HFFc6 (cell line): ENCODE measurements at regions not wholly inside any gene's neighbourhood (a gene's known extent, or its start where the extent isn't known, plus 50 kb on each side); places are given as distances from the start of the nearest gene placed in this dataset.

Source experiments
- DNase-seq: peaks from one replicate; pipeline ENCODE4 v3.0.0-alpha.2; 2018
- H3K27ac Mint-ChIP-seq: 2 replicates; pipeline ENCODE4 v1.8.0; 2020; ENCODE audit warnings: mild to moderate bottlenecking, mixed read lengths
- H3K27me3 Mint-ChIP-seq: 2 replicates; pipeline ENCODE4 v1.8.0; 2021; ENCODE audit warnings: mild to moderate bottlenecking, moderate library complexity, mixed read lengths; ENCODE audit not compliant: insufficient read depth
- H3K36me3 Mint-ChIP-seq: 2 replicates; pipeline ENCODE4 v1.8.0; 2021; ENCODE audit warnings: low read depth, mixed read lengths
- H3K4me1 Mint-ChIP-seq: 2 replicates; pipeline ENCODE4 v1.8.0; 2020; ENCODE audit warnings: low read depth, mixed read lengths
- H3K4me3 Mint-ChIP-seq: 2 replicates; pipeline ENCODE4 v1.8.0; 2020; ENCODE audit warnings: mild to moderate bottlenecking, moderate library complexity, mixed read lengths
- H3K9me3 Mint-ChIP-seq: 2 replicates; pipeline ENCODE4 v1.8.0; 2020; ENCODE audit warnings: mild to moderate bottlenecking, mixed read lengths
- CTCF ChIP-seq: fragments of 200-600 bp; sonication (generic); IDR thresholded peaks from 2 replicates; pipeline ENCODE4 v1.5.0; 2021; ENCODE audit warnings: antibody characterized with exemption, mild to moderate bottlenecking

DNA sequence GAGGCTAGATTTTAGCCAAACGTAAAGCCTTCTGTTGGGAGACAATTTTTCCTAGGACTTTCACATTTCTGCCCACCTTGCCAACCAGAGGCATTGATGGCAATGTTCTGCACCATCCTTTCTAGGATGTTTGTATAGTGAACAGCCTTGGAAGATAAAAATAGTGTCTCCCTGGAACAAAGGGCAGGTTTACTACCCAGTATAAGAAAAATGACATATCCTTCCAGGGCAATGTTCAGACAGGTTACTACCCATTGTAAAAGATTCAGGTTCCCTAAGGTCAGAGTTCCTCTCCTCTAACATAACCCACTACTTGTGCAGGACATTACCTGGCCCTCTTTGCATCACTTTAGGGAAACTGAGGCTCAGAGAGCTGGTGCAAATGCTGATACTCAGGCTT lies 248.2 kb upstream of the VEPH1 start:
- TF ChIP-seq CTCF = no peak
- Mint-ChIP-seq H3K27ac (no peak overlapping the region), H3K27me3 (no peaks in the 10 kb centered on the region; the same call in 1 of the 2 replicates), H3K4me1 (peaks cover 8% of the 10 kb centered on the region; the same call in 1 of the 2 replicates), H3K9me3 (no peaks in the 10 kb centered on the region), H3K4me3 (no peak overlapping the region), H3K36me3 (no peaks in the 10 kb centered on the region)
- DNase-seq = no peak

DNA sequence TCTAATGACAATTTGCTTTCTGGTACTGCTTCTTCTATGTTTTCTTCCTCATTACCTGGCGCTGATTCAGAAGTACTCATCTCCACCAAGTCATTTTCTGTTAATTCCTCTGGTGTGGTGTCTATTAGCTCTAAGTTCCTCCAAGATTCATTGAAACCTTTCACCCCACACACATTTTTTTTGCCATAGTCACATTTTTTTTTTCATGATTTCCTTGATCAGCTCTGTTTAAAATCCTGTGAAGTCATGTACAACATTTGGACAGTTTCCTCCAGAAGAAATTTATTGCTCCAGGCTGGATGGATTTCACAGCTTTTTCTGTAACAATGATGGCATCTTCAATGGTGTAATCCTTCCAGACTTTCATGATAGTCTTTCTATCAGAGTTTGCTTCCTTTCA lies 243.2 kb upstream of the VEPH1 start:
- no peak for TF ChIP-seq CTCF
- Mint-ChIP-seq H3K4me1 (no peaks in the 10 kb centered on the region), H3K9me3 (peaks cover 3% of the 10 kb centered on the region; the same call in 1 of the 2 replicates), H3K27me3 (no peaks in the 10 kb centered on the region; the same call in 1 of the 2 replicates), H3K36me3 (no peaks in the 10 kb centered on the region), H3K27ac (no peak overlapping the region), H3K4me3 (no peak overlapping the region)
- DNase-seq = no peak

GRCh38 chr3:157741607-157742006 lies 238.4 kb upstream of the VEPH1 start:
- no peak for DNase-seq

GRCh38 chr3:157738441-157738840 lies 235.2 kb upstream of the VEPH1 start:
- Mint-ChIP-seq H3K9me3 (no peaks in the 10 kb centered on the region; the same call in 1 of the 2 replicates), H3K27me3 (peaks cover 1% of the 10 kb centered on the region; the same call in 1 of the 2 replicates), H3K4me3 (no peak overlapping the region), H3K4me1 (peaks cover 4% of the 10 kb centered on the region; the same call in 1 of the 2 replicates), H3K36me3 (no peaks in the 10 kb centered on the region), H3K27ac (no peak overlapping the region)
- TF ChIP-seq CTCF = no peak
- DNase-seq = no peak

More at GRCh38 chr3:157741607-157742006, 238.4 kb upstream of the VEPH1 start:
- no peaks in the 10 kb centered on the region for H3K36me3 Mint-ChIP-seq
- H3K9me3 Mint-ChIP-seq = peaks cover 3% of the 10 kb centered on the region; the same call in 1 of the 2 replicates
- H3K27me3 Mint-ChIP-seq = peaks cover 1% of the 10 kb centered on the region; the same call in 1 of the 2 replicates
- no peak overlapping the region for H3K4me3 Mint-ChIP-seq
- TF ChIP-seq CTCF = no peak
- H3K27ac Mint-ChIP-seq = no peak overlapping the region
- peaks cover 4% of the 10 kb centered on the region; the same call in 1 of the 2 replicates for H3K4me1 Mint-ChIP-seq

- Mint-ChIP-seq H3K4me3 (no peak overlapping the region), H3K27me3 (0 out of 2 replicates have a peak, but pooled peaks cover 5% of the 10 kb centered on the region), H3K36me3 (no peaks in the 10 kb centered on the region), H3K4me1 (no peaks in the 10 kb centered on the region), H3K27ac (no peak overlapping the region), H3K9me3 (peaks cover 5% of the 10 kb centered on the region)
- no peak for TF ChIP-seq CTCF
- no peak for DNase-seq
Measured at GRCh38 chr3:157718800-157719199, 215.6 kb upstream of the VEPH1 start.
